ENCODE measurements at regions not wholly inside any gene's neighbourhood (a gene's known extent, or its start where the extent isn't known, plus 50 kb on each side); places are given as distances from the start of the nearest gene placed in this dataset.
A peak's percentile ranks its signal among the peaks of the same experiment; 100 is the strongest.

DNA sequence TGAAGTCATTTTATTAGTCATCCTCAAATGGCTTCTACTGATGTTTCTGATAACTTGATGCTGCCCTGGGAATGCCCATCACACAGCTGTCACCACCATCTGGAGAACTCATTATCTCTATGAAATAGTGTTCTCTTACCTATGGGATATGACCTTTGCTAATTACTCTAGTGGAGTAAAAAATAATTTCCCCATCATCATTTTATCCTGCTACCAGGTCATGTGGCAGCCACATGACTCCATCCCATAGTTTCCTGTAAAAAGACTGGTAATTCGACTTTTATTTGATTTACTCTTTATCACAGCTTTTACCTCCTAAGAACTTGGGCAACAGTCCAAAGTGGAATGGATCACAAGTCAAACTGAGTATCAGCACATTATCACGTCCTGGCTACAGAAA is 76.1 kb upstream of the USP25 start:
- intact Hi-C loops (cut with DNase I), result no loop called here
- Histone ChIP-seq H3K4me1 (no peaks in the 10 kb centered on the region), H3K27ac (no peak overlapping the region), H3K27me3 (ENCODE audit: low read depth) (no peaks in the 10 kb centered on the region), H3K36me3 (no peaks in the 10 kb centered on the region), H3K4me3 (no peak overlapping the region), H3K9me3 (no peaks in the 10 kb centered on the region)
- DNase-seq (no peak), ATAC-seq (no peak)
- TF ChIP-seq, protein P1, sequence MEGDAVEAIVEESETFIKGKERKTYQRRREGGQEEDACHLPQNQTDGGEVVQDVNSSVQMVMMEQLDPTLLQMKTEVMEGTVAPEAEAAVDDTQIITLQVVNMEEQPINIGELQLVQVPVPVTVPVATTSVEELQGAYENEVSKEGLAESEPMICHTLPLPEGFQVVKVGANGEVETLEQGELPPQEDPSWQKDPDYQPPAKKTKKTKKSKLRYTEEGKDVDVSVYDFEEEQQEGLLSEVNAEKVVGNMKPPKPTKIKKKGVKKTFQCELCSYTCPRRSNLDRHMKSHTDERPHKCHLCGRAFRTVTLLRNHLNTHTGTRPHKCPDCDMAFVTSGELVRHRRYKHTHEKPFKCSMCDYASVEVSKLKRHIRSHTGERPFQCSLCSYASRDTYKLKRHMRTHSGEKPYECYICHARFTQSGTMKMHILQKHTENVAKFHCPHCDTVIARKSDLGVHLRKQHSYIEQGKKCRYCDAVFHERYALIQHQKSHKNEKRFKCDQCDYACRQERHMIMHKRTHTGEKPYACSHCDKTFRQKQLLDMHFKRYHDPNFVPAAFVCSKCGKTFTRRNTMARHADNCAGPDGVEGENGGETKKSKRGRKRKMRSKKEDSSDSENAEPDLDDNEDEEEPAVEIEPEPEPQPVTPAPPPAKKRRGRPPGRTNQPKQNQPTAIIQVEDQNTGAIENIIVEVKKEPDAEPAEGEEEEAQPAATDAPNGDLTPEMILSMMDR (IDR thresholded peaks at IDR 0.05), result no peak

DNA sequence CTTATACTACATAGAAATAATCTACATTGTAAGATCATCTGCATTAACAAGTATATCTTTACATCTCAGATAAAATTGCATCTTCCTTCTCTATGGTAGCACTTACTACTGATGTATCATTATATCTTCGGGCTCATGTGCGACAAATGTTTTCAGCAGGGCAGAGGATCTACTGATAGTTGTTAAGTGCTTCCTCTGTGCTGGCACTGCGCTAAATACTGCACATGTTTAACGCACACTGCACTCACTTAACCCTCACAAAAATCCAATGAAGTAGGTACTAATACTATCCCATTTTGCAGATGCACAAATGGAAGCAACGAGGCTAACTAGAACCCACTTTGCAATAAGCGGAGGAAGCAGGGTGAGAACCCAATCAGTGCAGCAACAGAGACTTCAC is 75.6 kb upstream of the USP25 start:
- TF ChIP-seq, protein P1 (IDR thresholded peaks at IDR 0.05), result no peak
- Histone ChIP-seq H3K27me3 (ENCODE audit: low read depth) (no peaks in the 10 kb centered on the region), H3K36me3 (no peaks in the 10 kb centered on the region), H3K4me3 (no peak overlapping the region), H3K4me1 (no peaks in the 10 kb centered on the region), H3K9me3 (no peaks in the 10 kb centered on the region), H3K27ac (no peak overlapping the region)
- ATAC-seq (no peak), DNase-seq (no peak)
- intact Hi-C loops (cut with DNase I), result no loop called here

DNA sequence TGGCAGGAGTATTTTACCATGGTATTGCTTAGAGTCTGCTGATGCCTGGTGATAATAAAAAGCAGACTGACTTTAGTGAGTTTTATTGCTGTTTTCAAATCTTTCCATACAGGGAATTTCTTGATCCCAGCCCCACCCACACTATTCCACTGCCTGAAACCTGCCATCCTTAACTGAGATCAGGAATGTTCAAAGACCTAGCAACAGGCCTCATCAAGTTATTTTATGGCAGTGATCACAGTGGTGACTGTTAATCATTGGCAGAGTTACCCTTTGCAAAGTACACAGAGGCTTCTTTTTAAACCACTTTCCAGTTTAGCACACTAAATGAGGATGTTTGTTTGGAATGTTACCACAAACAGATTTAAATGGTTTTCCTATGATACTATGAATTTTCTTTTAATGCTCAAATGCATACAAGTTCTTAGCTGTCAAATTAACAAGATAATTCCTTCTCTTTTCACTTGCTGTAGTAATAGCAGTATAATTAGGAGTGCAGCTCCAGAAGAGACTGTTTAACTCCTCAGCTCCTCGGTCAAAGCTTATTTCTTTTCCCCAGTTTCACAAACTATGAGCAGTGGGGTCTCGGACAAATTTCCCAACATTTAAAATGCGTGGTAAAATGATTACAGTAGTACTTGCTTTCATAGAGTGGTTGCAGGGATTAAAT is 69.9 kb upstream of the USP25 start:
- Histone ChIP-seq H3K27me3 (ENCODE audit: low read depth) (no peaks in the 10 kb centered on the region), H3K27ac (no peak overlapping the region), H3K36me3 (no peaks in the 10 kb centered on the region), H3K4me3 (no peak overlapping the region), H3K9me3 (no peaks in the 10 kb centered on the region), H3K4me1 (no peaks in the 10 kb centered on the region)
- intact Hi-C loops (cut with DNase I), result no loop called here
- TF ChIP-seq, protein P1 (IDR thresholded peaks at IDR 0.05), result no peak
- ATAC-seq (peak; percentile 62 to 90), DNase-seq (no peak)

DNA sequence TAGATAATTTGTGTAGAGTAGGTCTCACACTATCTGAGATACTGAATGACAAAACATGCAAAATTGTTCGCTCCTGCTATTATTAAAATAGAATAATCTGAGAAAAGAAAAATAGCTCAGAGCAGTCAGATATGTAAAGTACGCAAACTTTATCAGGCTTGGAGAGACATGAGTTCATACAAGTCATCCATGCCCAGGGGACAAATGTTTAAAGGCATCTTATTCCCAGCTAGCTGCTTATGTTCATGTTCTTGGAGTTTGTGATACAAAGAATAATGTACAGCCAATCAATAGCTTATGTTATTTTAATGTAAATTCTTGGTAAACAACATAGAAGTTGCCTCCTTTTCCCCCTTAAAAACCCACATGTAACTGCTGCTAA is 69.4 kb upstream of the USP25 start:
- ATAC-seq (no peak), DNase-seq (no peak)
- intact Hi-C loops (cut with DNase I), result no loop called here
- no peaks in the 10 kb centered on the region for H3K4me1 ChIP-seq
- no peaks in the 10 kb centered on the region for H3K9me3 ChIP-seq
- no peaks in the 10 kb centered on the region for H3K36me3 ChIP-seq
- H3K27me3 ChIP-seq (ENCODE audit: low read depth), result no peaks in the 10 kb centered on the region
- no peak overlapping the region for H3K4me3 ChIP-seq
- TF ChIP-seq, protein P1 (IDR thresholded peaks at IDR 0.05), result no peak
- no peak overlapping the region for H3K27ac ChIP-seq

DNA sequence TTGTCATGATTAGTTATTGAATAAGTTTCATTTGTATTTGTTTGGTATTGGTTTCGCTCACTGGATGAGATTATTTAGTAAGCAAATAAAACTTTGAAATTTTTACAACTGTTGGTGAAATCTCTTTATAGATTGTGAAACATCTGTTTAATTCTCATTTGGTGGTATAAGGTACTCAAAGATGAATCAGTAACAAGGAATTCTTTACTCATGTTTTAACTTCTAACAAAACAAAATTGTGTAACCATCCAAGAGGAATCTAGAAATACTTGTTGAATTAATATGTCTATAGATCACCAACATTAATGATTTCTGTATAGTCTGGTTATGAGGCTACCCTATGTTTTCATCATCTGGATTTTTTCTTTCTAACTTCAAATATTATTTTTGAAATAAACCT is 62.8 kb upstream of the USP25 start:
- Histone ChIP-seq H3K4me3 (no peak overlapping the region), H3K36me3 (no peaks in the 10 kb centered on the region), H3K27ac (no peak overlapping the region), H3K4me1 (no peaks in the 10 kb centered on the region), H3K9me3 (no peaks in the 10 kb centered on the region), H3K27me3 (ENCODE audit: low read depth) (no peaks in the 10 kb centered on the region)
- intact Hi-C loops (cut with DNase I), result no loop called here
- ATAC-seq, result no peak
- TF ChIP-seq, protein P1 (IDR thresholded peaks at IDR 0.05), result no peak
- DNase-seq, result no peak
